HepG2 (cell line): ENCODE measurements at regions not wholly inside any gene's neighbourhood (a gene's known extent, or its start where the extent isn't known, plus 50 kb on each side); places are given as distances from the start of the nearest gene placed in this dataset.

ENCODE experiments used
- ATAC-seq: fragments of 200-7000 bp; cut with Tn5 transposase; 3 replicates; pipeline ENCODE4 v1.9.1; 2020; ENCODE audit warnings: mild to moderate bottlenecking, moderate library complexity
- BruUV-seq: library from RNA; stranded (reverse); fragments of 400-500 nt; replicated peaks from 2 replicates; lab custom pipeline; 2021; lab: Mats Ljungman, UMichigan
- CTCF ChIA-PET: fragments of 300-600 bp; formaldehyde crosslinking; extraction: SDS; loops from one replicate; lab custom pipeline; 2021; ENCODE audit warnings: low total read pairs, inconsistent platforms, low intra/inter-chr PET ratio; lab: Yijun Ruan, JAX
- POLR2A ChIA-PET: fragments of 350-600 bp; sonication (Branson Sonifier 250); formaldehyde crosslinking; loops from one replicate; lab custom pipeline; 2020; ENCODE audit warnings: antibody characterized with exemption, inconsistent platforms; lab: Yijun Ruan, JAX
- DNase-seq: peaks from one replicate; pipeline ENCODE4 v3.0.0-alpha.2; 2015; ENCODE audit warnings: low spot score
- FAIRE-seq: peaks from 3 replicates; lab custom pipeline; 2011; peaks lifted over from hg19 to GRCh38; lab: Jason Lieb, UNC
- H2AFZ ChIP-seq: one replicate; pipeline ENCODE4 v1.6.1; 2011; ENCODE audit warnings: low read length, inconsistent platforms
- H3K27ac ChIP-seq: fragments of 300-600 bp; 3 replicates; pipeline ENCODE4 v1.8.0; 2011; ENCODE audit warnings: mixed run types, mild to moderate bottlenecking, mixed read lengths, low read length, inconsistent platforms; ENCODE audit not compliant: insufficient read depth; ENCODE audit errors: extremely low read length
- H3K27me3 ChIP-seq, 2 experiments: fragments of 200-600 bp in 1 of 2; 2 replicates in 1 of 2; 3 replicates in 1 of 2; pipeline versions ENCODE4 v1.6.0 to v1.8.0; 2011; ENCODE audit warnings: low read length in 2 of 2, mild to moderate bottlenecking in 2 of 2, moderate library complexity in 2 of 2, inconsistent platforms in 1 of 2; ENCODE audit not compliant: insufficient read depth in 2 of 2, control insufficient read depth in 1 of 2
- H3K36me3 ChIP-seq, 2 experiments: fragments of 200-600 bp in 1 of 2; replicated peaks in 1 of 2; 2 replicates in 1 of 2; 3 replicates in 1 of 2; pipeline versions ENCODE4 v1.5.1 to v1.8.0; 2011; ENCODE audit warnings: low read length in 2 of 2, inconsistent platforms in 1 of 2; ENCODE audit not compliant: insufficient read depth in 2 of 2, control insufficient read depth in 1 of 2
- H3K4me1 ChIP-seq: 2 replicates; pipeline ENCODE4 v1.5.1; 2012; ENCODE audit warnings: low read length, inconsistent platforms; ENCODE audit not compliant: insufficient read depth
- H3K4me2 ChIP-seq: 2 replicates; pipeline ENCODE4 v1.6.0; 2011; ENCODE audit warnings: low read depth, low read length, inconsistent platforms
- H3K4me3 ChIP-seq, 3 experiments: fragments of 200-600 bp in 1 of 3; sonication (generic), shearing (Covaris generic) in 1 of 3; replicated peaks in 1 of 3; 2 replicates each; pipeline ENCODE4 v1.5.1; 2011 to 2016; ENCODE audit warnings: low read length in 3 of 3, inconsistent platforms in 2 of 3, low read depth in 2 of 3, mild to moderate bottlenecking in 2 of 3, control low read depth in 1 of 3, mixed read lengths in 1 of 3; ENCODE audit not compliant: insufficient read depth in 1 of 3
- H3K79me2 ChIP-seq: one replicate; pipeline ENCODE4 v1.6.1; 2011; ENCODE audit warnings: low read length, inconsistent platforms; ENCODE audit not compliant: insufficient read depth
- H3K9ac ChIP-seq: 2 replicates; pipeline ENCODE4 v1.6.0; 2011; ENCODE audit warnings: mild to moderate bottlenecking, low read depth, low read length, inconsistent platforms; ENCODE audit not compliant: insufficient read depth
- H3K9me3 ChIP-seq: 2 replicates; pipeline ENCODE4 v1.5.1; 2012; ENCODE audit warnings: mild to moderate bottlenecking, low read length
- H4K20me1 ChIP-seq: 2 replicates; pipeline ENCODE4 v1.6.0; 2011; ENCODE audit warnings: inconsistent platforms, mild to moderate bottlenecking, low read length, moderate library complexity; ENCODE audit not compliant: insufficient read depth
- ARNT ChIP-seq: fragments of 450-650 bp; IDR thresholded peaks from 2 replicates; pipeline ENCODE4 v1.6.1; 2017
- ATF1 ChIP-seq: IDR thresholded peaks from 2 replicates; pipeline ENCODE4 v1.6.1; 2016; ENCODE audit warnings: mild to moderate bottlenecking, control low read depth
- CENPX ChIP-seq: sonication (generic); formaldehyde crosslinking; IDR thresholded peaks from 2 replicates; pipeline ENCODE4 v1.9.0; 2021; ENCODE audit warnings: mild to moderate bottlenecking, missing genetic modification reagents, moderate library complexity
- CREM ChIP-seq, 2 experiments: sonication (generic) in 1 of 2; formaldehyde crosslinking in 1 of 2; IDR thresholded peaks; 2 replicates each; pipeline versions ENCODE4 v1.4.0 to v1.6.1; 2016 to 2020; ENCODE audit warnings: antibody characterized with exemption in 1 of 2, mild to moderate bottlenecking in 1 of 2, missing genetic modification reagents in 1 of 2
- HMG20B ChIP-seq: conservative IDR thresholded peaks from 2 replicates; pipeline ENCODE4 v1.6.1; 2016; ENCODE audit warnings: missing genetic modification reagents, missing compliant biosample characterization
- KDM3A ChIP-seq: IDR thresholded peaks from 2 replicates; pipeline ENCODE4 v1.6.1; 2018; ENCODE audit warnings: low read depth, missing compliant biosample characterization
- KLF9 ChIP-seq: IDR thresholded peaks from 2 replicates; pipeline ENCODE4 v1.6.1; 2016; ENCODE audit warnings: low read depth
- MXD4 ChIP-seq: IDR thresholded peaks from 2 replicates; pipeline ENCODE4 v1.6.1; 2016; ENCODE audit warnings: mild to moderate bottlenecking, missing biosample characterization, missing genetic modification reagents
- RBM22 ChIP-seq: fragments of 200-400 bp; formaldehyde crosslinking; optimal IDR thresholded peaks from 2 replicates; pipeline ENCODE3; 2017; ENCODE audit warnings: mild to moderate bottlenecking, low read length, moderate library complexity
- TOPORS ChIP-seq: sonication (generic); formaldehyde crosslinking; IDR thresholded peaks from 2 replicates; pipeline ENCODE4 v1.8.0; 2023; ENCODE audit warnings: mild to moderate bottlenecking, missing genetic modification reagents
- ZNF232 ChIP-seq: sonication (generic); formaldehyde crosslinking; IDR thresholded peaks from 2 replicates; pipeline ENCODE4 v1.4.0; 2020; ENCODE audit warnings: missing genetic modification reagents, borderline replicate concordance
- ZNF383 ChIP-seq: sonication (generic); formaldehyde crosslinking; IDR thresholded peaks from 2 replicates; pipeline ENCODE4 v1.4.0; 2020; ENCODE audit warnings: missing genetic modification reagents, mild to moderate bottlenecking, borderline replicate concordance
- ZNF841 ChIP-seq: sonication (generic); formaldehyde crosslinking; IDR thresholded peaks from 2 replicates; pipeline ENCODE4 v1.8.1; 2023; ENCODE audit warnings: missing genetic modification reagents, borderline replicate concordance
- ZSCAN31 ChIP-seq: sonication (generic); formaldehyde crosslinking; IDR thresholded peaks from 2 replicates; pipeline ENCODE4 v1.5.0; 2020; ENCODE audit warnings: low read depth, mild to moderate bottlenecking, missing genetic modification reagents
- WGBS: methylation state at CpG from one replicate; pipeline ENCODE4 v1.1.6; 2017; ENCODE audit warnings: low lambda C conversion rate; 5-methylcytosine and 5-hydroxymethylcytosine counted together
- in situ Hi-C: cut with HindIII; loops from 2 replicates; pipeline ENCODE4 v1.10.0; 2017; ENCODE audit warnings: low pct_unique_long_range_greater_than_20kb; ENCODE audit not compliant: extremely low pct_ligation_motif_present
- intact Hi-C: fragments of 100-400 bp; cut with micrococcal nuclease; formaldehyde crosslinking; loops from one replicate; pipeline ENCODE4 v1.10.0; 2022; ENCODE audit not compliant: unreplicated experiment
- TF ChIP-seq, protein P1 (sequence below): sonication (generic); formaldehyde crosslinking; conservative IDR thresholded peaks from 2 replicates; pipeline ENCODE4 v1.8.0; 2022; ENCODE audit warnings: low read depth, missing genetic modification reagents

DNA sequence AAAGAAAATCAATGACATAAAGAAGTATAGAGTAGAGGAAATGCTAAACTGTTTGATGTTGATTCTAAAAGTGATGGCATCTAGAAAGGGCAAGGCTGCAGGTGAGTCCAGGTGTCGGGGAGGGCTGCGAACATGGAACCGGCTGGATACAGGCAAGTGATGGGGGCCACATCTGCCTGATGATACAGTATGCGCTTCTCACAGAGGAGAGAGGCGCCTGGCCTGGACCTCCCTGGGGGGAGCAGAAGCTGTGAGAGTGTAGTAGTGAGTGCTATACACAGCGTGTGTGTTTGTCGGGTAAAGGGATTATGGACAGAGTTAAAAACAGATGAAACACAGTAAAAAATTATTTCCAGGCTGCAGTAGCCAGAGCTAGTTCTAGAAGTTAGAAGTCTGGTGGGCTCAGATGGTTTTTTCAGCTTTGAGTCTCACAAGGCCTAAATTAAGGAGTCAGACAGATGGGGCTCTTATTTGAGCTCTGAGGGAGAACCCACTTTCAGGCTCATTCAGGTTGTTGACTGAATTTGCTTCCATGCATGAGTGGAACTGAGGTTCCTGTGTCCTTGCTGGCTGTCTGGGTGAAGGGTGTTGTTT is 195.8 kb upstream of the ARG1 start:
- FAIRE-seq (no peak), ATAC-seq (no peak), DNase-seq (no peak)
- CTCF ChIA-PET, result no interaction called here
- POLR2A ChIA-PET, result no interaction called here
- Histone ChIP-seq H3K79me2 (no peaks in the 10 kb centered on the region), H3K4me2 (no peak overlapping the region), H3K4me1 (no peaks in the 10 kb centered on the region), H3K9me3 (no peaks in the 10 kb centered on the region), H2AFZ (no peak overlapping the region), H3K9ac (no peak overlapping the region), H3K4me3 (no peak overlapping the region), H3K27ac (no peak overlapping the region), H3K27me3 (peaks cover 0 to 21% of the 10 kb centered on the region in 2 experiments; a peak in 3 of 5 replicates), H4K20me1 (no peaks in the 10 kb centered on the region), H3K36me3 (no peaks in the 10 kb centered on the region)
- BruUV-seq, result no TSS peak
- in situ Hi-C loops (no loop called here), intact Hi-C loops (no loop called here)
- 79% methylated on average over 7 of the region's 7 CpGs for WGBS
- no peak for TF ChIP-seq ZNF841 (CRISPR knock-in tag)
- no peak for TF ChIP-seq CREM (IDR thresholded peaks at IDR 0.05)
- TF ChIP-seq CREM (CRISPR knock-in tag; IDR thresholded peaks at IDR 0.05), result no peak
- no peak for TF ChIP-seq KDM3A (CRISPR knock-in tag)
- TF ChIP-seq TOPORS (CRISPR knock-in tag), result no peak
- TF ChIP-seq KLF9 (CRISPR knock-in tag), result no peak
- no peak for TF ChIP-seq MXD4 (CRISPR knock-in tag)
- no peak for TF ChIP-seq ARNT
- TF ChIP-seq HMG20B, result no peak
- TF ChIP-seq ATF1 (CRISPR knock-in tag), result no peak
- no peak for TF ChIP-seq RBM22
- no peak for TF ChIP-seq ZNF383 (CRISPR knock-in tag)
- TF ChIP-seq, protein P1, sequence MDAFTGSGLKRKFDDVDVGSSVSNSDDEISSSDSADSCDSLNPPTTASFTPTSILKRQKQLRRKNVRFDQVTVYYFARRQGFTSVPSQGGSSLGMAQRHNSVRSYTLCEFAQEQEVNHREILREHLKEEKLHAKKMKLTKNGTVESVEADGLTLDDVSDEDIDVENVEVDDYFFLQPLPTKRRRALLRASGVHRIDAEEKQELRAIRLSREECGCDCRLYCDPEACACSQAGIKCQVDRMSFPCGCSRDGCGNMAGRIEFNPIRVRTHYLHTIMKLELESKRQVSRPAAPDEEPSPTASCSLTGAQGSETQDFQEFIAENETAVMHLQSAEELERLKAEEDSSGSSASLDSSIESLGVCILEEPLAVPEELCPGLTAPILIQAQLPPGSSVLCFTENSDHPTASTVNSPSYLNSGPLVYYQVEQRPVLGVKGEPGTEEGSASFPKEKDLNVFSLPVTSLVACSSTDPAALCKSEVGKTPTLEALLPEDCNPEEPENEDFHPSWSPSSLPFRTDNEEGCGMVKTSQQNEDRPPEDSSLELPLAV, result no peak
- TF ChIP-seq ZSCAN31 (CRISPR knock-in tag), result no peak
- no peak for TF ChIP-seq ZNF232 (CRISPR knock-in tag)
- no peak for TF ChIP-seq CENPX
